T-helper 2 cell treated with Interferon-gamma antibody and Interleukin-4, amounts not matched to agents 5 μg/mL and 100 μg/mL, for 36 hours (primary cell): ENCODE measurements at regions not wholly inside any gene's neighbourhood (a gene's known extent, or its start where the extent isn't known, plus 50 kb on each side); places are given as distances from the start of the nearest gene placed in this dataset.
"Not testable (repeated sequence)": the region's sequence is repeated elsewhere in the genome, so short reads cannot be mapped to it uniquely, and the experiment has no call there.

Source experiments
- DNase-seq: peaks from one replicate; pipeline ENCODE4 v3.0.0; 2021; ENCODE audit warnings: low spot score
- H3K27ac Mint-ChIP-seq: one replicate; pipeline ENCODE4 v1.8.0; 2021; ENCODE audit warnings: mild to moderate bottlenecking, mixed read lengths
- H3K27me3 Mint-ChIP-seq: one replicate; pipeline ENCODE4 v1.8.0; 2021; ENCODE audit warnings: low read depth, mixed read lengths
- H3K36me3 Mint-ChIP-seq: one replicate; pipeline ENCODE4 v1.8.0; 2021; ENCODE audit warnings: low read depth, mixed read lengths
- H3K4me1 Mint-ChIP-seq: one replicate; pipeline ENCODE4 v1.8.0; 2021; ENCODE audit warnings: low read depth, mixed read lengths
- H3K4me3 Mint-ChIP-seq: one replicate; pipeline ENCODE4 v1.8.0; 2022; ENCODE audit warnings: mild to moderate bottlenecking, moderate library complexity, mixed read lengths
- H3K9me3 Mint-ChIP-seq: one replicate; pipeline ENCODE4 v1.8.0; 2021; ENCODE audit warnings: mixed read lengths

- Mint-ChIP-seq H3K4me3 (no peak overlapping the region), H3K9me3 (no peaks in the 10 kb centered on the region), H3K36me3 (no peaks in the 10 kb centered on the region), H3K27ac (no peak overlapping the region), H3K27me3 (no peaks in the 10 kb centered on the region), H3K4me1 (no peaks in the 10 kb centered on the region)
- DNase-seq: no peak
Measured at GRCh38 chr10:9550810-9551209, 1466.9 kb upstream of the CELF2 start.

DNA sequence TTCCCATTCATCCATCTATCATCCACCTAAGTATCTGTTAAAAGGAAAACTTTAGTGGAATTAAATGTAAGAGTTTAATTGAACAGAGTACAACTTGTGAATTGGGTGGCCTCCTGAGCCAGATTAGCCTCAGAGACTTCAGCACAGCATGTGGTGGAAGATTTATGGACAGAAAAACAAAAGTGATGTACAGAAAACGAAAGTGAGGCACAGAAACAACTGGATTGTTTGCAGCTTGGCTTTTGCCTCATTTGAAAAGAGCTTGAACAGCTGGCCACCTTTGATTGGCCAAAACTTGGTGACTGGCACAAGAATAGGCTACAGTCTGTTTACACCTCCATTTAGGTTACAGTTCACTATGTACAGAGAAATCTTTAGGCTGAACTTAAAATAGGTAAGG is 1463.4 kb upstream of the CELF2 start:
- Mint-ChIP-seq H3K36me3 (no peaks in the 10 kb centered on the region), H3K9me3 (no peaks in the 10 kb centered on the region), H3K27ac (no peak overlapping the region), H3K4me3 (no peak overlapping the region), H3K27me3 (no peaks in the 10 kb centered on the region), H3K4me1 (no peaks in the 10 kb centered on the region)
- no peak for DNase-seq

GRCh38 chr10:9560976-9561375 is 1456.7 kb upstream of the CELF2 start:
- no peaks in the 10 kb centered on the region for H3K4me1 Mint-ChIP-seq
- H3K9me3 Mint-ChIP-seq: no peaks in the 10 kb centered on the region
- DNase-seq: no peak
- H3K4me3 Mint-ChIP-seq: no peak overlapping the region
- H3K27me3 Mint-ChIP-seq: no peaks in the 10 kb centered on the region
- H3K27ac Mint-ChIP-seq: no peak overlapping the region
- no peaks in the 10 kb centered on the region for H3K36me3 Mint-ChIP-seq

DNA sequence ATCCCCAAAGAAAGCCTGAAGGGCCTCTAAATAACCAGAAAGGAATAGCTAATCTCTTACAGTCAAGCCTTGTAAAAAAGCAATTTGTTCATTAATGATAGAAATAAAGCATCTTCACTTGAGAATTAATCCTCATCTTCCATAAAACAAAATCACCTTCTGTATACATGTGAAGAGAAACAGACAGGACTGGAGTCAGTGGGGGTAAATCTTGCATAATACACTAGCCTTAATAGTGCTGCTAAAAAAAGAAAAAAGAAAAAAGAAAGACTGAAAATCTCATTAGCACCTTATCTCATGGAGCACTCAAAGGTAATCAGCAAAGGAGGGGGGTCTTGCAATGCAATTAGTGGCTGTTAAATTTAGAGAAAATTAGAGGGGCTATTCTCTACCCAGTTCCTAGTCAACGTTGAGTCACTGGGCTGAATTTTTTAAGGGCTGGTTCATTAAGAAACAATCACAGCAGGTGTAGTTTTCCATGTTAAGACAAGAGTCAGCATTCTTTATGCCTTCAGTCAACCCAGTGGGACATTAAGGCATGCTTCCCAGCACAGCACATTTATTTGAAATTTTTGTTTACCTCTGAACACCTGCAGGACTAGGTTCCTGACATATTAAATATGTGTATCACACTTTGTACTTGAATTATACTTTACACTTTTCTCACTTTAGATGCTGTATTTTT is 1455.7 kb upstream of the CELF2 start:
- Mint-ChIP-seq H3K27me3 (no peaks in the 10 kb centered on the region), H3K36me3 (no peaks in the 10 kb centered on the region), H3K27ac (no peak overlapping the region), H3K9me3 (no peaks in the 10 kb centered on the region), H3K4me3 (no peak overlapping the region), H3K4me1 (no peaks in the 10 kb centered on the region)
- no peak for DNase-seq

GRCh38 chr10:9577746-9578145 is 1439.9 kb upstream of the CELF2 start:
- Mint-ChIP-seq H3K9me3 (no peaks in the 10 kb centered on the region), H3K4me1 (no peaks in the 10 kb centered on the region), H3K27ac (no peak overlapping the region), H3K27me3 (no peaks in the 10 kb centered on the region), H3K36me3 (no peaks in the 10 kb centered on the region), H3K4me3 (no peak overlapping the region)
- no peak for DNase-seq

DNA sequence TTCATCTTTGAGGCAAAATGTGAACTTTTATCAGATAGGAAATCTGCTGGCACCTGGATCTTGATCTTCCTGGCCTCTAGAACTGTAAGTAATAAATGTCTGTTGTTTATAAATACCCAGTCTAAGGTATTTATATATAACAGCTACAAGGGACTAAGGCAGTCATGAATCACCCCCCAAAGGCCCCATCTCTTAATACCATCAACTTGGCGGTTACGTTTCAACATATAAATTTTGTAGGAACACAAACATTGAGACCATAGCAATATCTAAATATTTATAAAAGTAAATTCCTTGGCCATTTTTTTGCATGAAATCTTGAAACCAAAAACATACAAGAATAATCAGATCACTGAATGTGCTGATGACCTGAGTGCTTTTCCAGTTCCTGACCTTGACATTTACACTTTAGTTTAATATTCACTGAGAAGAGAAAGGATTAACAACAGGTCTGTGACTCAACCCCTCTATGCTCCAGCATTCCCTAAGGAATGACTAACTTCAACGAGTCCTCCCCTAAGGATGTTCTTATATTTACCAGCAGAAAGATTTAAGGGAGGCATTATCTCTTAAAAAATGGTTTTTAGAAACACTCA is 1438.5 kb upstream of the CELF2 start:
- no peaks in the 10 kb centered on the region for H3K36me3 Mint-ChIP-seq
- no peaks in the 10 kb centered on the region for H3K9me3 Mint-ChIP-seq
- H3K27me3 Mint-ChIP-seq: no peaks in the 10 kb centered on the region
- DNase-seq: no peak
- no peak overlapping the region for H3K27ac Mint-ChIP-seq
- H3K4me3 Mint-ChIP-seq: no peak overlapping the region
- H3K4me1 Mint-ChIP-seq: no peaks in the 10 kb centered on the region

- H3K27ac Mint-ChIP-seq, H3K4me3 Mint-ChIP-seq, H3K4me1 Mint-ChIP-seq, H3K27me3 Mint-ChIP-seq, H3K9me3 Mint-ChIP-seq, H3K36me3 Mint-ChIP-seq, DNase-seq: not testable (repeated sequence)
Measured at GRCh38 chr10:9582803-9583202, 1434.9 kb upstream of the CELF2 start.

GRCh38 chr10:9596368-9596920 is 1421.2 kb upstream of the CELF2 start:
- no peak overlapping the region for H3K27ac Mint-ChIP-seq
- DNase-seq: no peak
- H3K9me3 Mint-ChIP-seq: no peaks in the 10 kb centered on the region
- H3K36me3 Mint-ChIP-seq: no peaks in the 10 kb centered on the region
- H3K27me3 Mint-ChIP-seq: no peaks in the 10 kb centered on the region
- H3K4me1 Mint-ChIP-seq: no peaks in the 10 kb centered on the region
- no peak overlapping the region for H3K4me3 Mint-ChIP-seq

GRCh38 chr10:9602998-9603397 is 1414.7 kb upstream of the CELF2 start:
- Mint-ChIP-seq H3K4me1 (no peaks in the 10 kb centered on the region), H3K36me3 (no peaks in the 10 kb centered on the region), H3K9me3 (no peaks in the 10 kb centered on the region), H3K4me3 (no peak overlapping the region), H3K27me3 (no peaks in the 10 kb centered on the region), H3K27ac (no peak overlapping the region)
- DNase-seq: no peak

GRCh38 chr10:9603972-9604371 is 1413.7 kb upstream of the CELF2 start:
- Mint-ChIP-seq H3K36me3 (no peaks in the 10 kb centered on the region), H3K4me1 (no peaks in the 10 kb centered on the region), H3K4me3 (no peak overlapping the region), H3K27ac (no peak overlapping the region), H3K9me3 (no peaks in the 10 kb centered on the region), H3K27me3 (no peaks in the 10 kb centered on the region)
- no peak for DNase-seq

GRCh38 chr10:9605231-9605630 is 1412.4 kb upstream of the CELF2 start:
- no peaks in the 10 kb centered on the region for H3K4me1 Mint-ChIP-seq
- no peak overlapping the region for H3K27ac Mint-ChIP-seq
- H3K27me3 Mint-ChIP-seq: no peaks in the 10 kb centered on the region
- no peaks in the 10 kb centered on the region for H3K9me3 Mint-ChIP-seq
- H3K4me3 Mint-ChIP-seq: no peak overlapping the region
- no peaks in the 10 kb centered on the region for H3K36me3 Mint-ChIP-seq
- DNase-seq: no peak

GRCh38 chr10:9608602-9609001 is 1409.1 kb upstream of the CELF2 start:
- Mint-ChIP-seq H3K27ac (no peak overlapping the region), H3K9me3 (no peaks in the 10 kb centered on the region), H3K4me3 (no peak overlapping the region), H3K27me3 (peaks cover 2% of the 10 kb centered on the region), H3K4me1 (peaks cover 3% of the 10 kb centered on the region), H3K36me3 (no peaks in the 10 kb centered on the region)
- DNase-seq: no peak

- Mint-ChIP-seq H3K27ac (no peak overlapping the region), H3K4me1 (peaks cover 3% of the 10 kb centered on the region), H3K4me3 (no peak overlapping the region), H3K36me3 (no peaks in the 10 kb centered on the region), H3K27me3 (peaks cover 6% of the 10 kb centered on the region), H3K9me3 (no peaks in the 10 kb centered on the region)
- DNase-seq: no peak
Measured at GRCh38 chr10:9613338-9614075, 1404.2 kb upstream of the CELF2 start.

- no peak for DNase-seq
- Mint-ChIP-seq H3K27me3 (peaks cover 6% of the 10 kb centered on the region), H3K4me1 (peaks cover 3% of the 10 kb centered on the region), H3K36me3 (no peaks in the 10 kb centered on the region), H3K9me3 (no peaks in the 10 kb centered on the region), H3K4me3 (no peak overlapping the region), H3K27ac (no peak overlapping the region)
Measured at GRCh38 chr10:9615189-9615588, 1402.5 kb upstream of the CELF2 start.
